ENCODE measurements at regions not wholly inside any gene's neighbourhood (a gene's known extent, or its start where the extent isn't known, plus 50 kb on each side); places are given as distances from the start of the nearest gene placed in this dataset.

- TF ChIP-seq CTCF (IDR thresholded peaks at IDR 0.05) (no peak), POLR2A (IDR thresholded peaks at IDR 0.05) (no peak)
These were observed 1512.4 kb upstream of the FLRT2 start for GRCh38 chr14:84017495-84017894.

Data from ovary (tissue), 3 donors.